ENCODE measurements at regions not wholly inside any gene's neighbourhood (a gene's known extent, or its start where the extent isn't known, plus 50 kb on each side); places are given as distances from the start of the nearest gene placed in this dataset.

DNA sequence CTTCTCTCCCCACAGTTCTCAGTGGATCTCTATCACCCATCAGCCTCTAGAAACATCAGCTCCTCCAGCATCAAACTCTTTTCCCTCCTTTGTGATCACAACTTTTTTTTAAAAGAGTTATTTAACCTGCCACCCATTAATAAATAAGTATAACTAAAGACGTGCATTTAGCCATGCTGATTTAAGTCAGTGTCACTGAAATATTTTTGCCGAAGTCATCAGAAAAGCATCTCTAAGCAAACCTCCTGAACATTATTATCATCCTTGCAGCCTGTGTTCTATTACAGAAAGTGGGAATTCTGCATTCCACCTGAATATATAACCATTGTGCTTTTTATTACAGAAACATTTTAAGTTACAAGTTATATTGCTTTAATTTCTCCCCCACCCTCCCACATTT is 106.2 kb upstream of the ARHGAP28 start:
- TF ChIP-seq NKX3-1 (CRISPR knock-in tag; IDR thresholded peaks at IDR 0.05) (no peak), ZNF383 (CRISPR knock-in tag; IDR thresholded peaks at IDR 0.05; ENCODE audit: borderline replicate concordance) (no peak), POLR2AphosphoS5 (IDR thresholded peaks at IDR 0.05; ENCODE audit: low read depth, low read length) (no peak), KDM5A (IDR thresholded peaks at IDR 0.05; ENCODE audit: borderline replicate concordance, low read length) (no peak), RFX5 (IDR thresholded peaks at IDR 0.05; ENCODE audit: low read depth, low read length) (no peak), CEBPB (IDR thresholded peaks at IDR 0.05; ENCODE audit: borderline replicate concordance, low read depth, low read length) (no peak)
- TF ChIP-seq, protein P1, sequence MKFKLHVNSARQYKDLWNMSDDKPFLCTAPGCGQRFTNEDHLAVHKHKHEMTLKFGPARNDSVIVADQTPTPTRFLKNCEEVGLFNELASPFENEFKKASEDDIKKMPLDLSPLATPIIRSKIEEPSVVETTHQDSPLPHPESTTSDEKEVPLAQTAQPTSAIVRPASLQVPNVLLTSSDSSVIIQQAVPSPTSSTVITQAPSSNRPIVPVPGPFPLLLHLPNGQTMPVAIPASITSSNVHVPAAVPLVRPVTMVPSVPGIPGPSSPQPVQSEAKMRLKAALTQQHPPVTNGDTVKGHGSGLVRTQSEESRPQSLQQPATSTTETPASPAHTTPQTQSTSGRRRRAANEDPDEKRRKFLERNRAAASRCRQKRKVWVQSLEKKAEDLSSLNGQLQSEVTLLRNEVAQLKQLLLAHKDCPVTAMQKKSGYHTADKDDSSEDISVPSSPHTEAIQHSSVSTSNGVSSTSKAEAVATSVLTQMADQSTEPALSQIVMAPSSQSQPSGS (CRISPR knock-in tag; IDR thresholded peaks at IDR 0.05): no peak
- TF ChIP-seq, protein P2, sequence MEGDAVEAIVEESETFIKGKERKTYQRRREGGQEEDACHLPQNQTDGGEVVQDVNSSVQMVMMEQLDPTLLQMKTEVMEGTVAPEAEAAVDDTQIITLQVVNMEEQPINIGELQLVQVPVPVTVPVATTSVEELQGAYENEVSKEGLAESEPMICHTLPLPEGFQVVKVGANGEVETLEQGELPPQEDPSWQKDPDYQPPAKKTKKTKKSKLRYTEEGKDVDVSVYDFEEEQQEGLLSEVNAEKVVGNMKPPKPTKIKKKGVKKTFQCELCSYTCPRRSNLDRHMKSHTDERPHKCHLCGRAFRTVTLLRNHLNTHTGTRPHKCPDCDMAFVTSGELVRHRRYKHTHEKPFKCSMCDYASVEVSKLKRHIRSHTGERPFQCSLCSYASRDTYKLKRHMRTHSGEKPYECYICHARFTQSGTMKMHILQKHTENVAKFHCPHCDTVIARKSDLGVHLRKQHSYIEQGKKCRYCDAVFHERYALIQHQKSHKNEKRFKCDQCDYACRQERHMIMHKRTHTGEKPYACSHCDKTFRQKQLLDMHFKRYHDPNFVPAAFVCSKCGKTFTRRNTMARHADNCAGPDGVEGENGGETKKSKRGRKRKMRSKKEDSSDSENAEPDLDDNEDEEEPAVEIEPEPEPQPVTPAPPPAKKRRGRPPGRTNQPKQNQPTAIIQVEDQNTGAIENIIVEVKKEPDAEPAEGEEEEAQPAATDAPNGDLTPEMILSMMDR (CRISPR knock-in tag; IDR thresholded peaks at IDR 0.05): no peak
